Mesendoderm (in vitro differentiated cells): ENCODE measurements at regions not wholly inside any gene's neighbourhood (a gene's known extent, or its start where the extent isn't known, plus 50 kb on each side); places are given as distances from the start of the nearest gene placed in this dataset.

Source experiments
- DNase-seq: peaks from one replicate; pipeline ENCODE4 v3.0.0; 2013
- H2AK5ac ChIP-seq: 2 replicates; pipeline ENCODE4 v1.6.1; 2013; ENCODE audit warnings: low read length, inconsistent platforms
- H2BK120ac ChIP-seq: 2 replicates; pipeline ENCODE4 v1.6.1; 2013; ENCODE audit warnings: low read depth, mild to moderate bottlenecking, low read length, moderate library complexity, mixed read lengths
- H2BK15ac ChIP-seq: replicated peaks from 2 replicates; pipeline ENCODE4 v1.6.1; 2013; ENCODE audit warnings: low read depth, mild to moderate bottlenecking, moderate library complexity
- H2BK5ac ChIP-seq: 2 replicates; pipeline ENCODE4 v1.6.1; 2013; ENCODE audit warnings: low read length, inconsistent platforms
- H3K18ac ChIP-seq: 2 replicates; pipeline ENCODE4 v1.6.1; 2013; ENCODE audit warnings: mild to moderate bottlenecking, low read length, mixed read lengths
- H3K23ac ChIP-seq: one replicate; pipeline ENCODE4 v1.6.1; 2013; ENCODE audit warnings: low read length
- H3K27ac ChIP-seq: 2 replicates; pipeline ENCODE4 v1.5.1; 2013; ENCODE audit warnings: low read depth, mild to moderate bottlenecking, inconsistent platforms, low read length, moderate library complexity
- H3K27me3 ChIP-seq: 2 replicates; pipeline ENCODE4 v1.6.1; 2013; ENCODE audit warnings: low read length, control low read depth, mild to moderate bottlenecking, inconsistent platforms; ENCODE audit not compliant: insufficient read depth, poor library complexity
- H3K36me3 ChIP-seq: 2 replicates; pipeline ENCODE4 v1.6.1; 2013; ENCODE audit warnings: low read length, inconsistent platforms; ENCODE audit not compliant: control insufficient read depth, insufficient read depth
- H3K4ac ChIP-seq: one replicate; pipeline ENCODE4 v1.6.1; 2013; ENCODE audit warnings: low read depth, mild to moderate bottlenecking, low read length, moderate library complexity
- H3K4me1 ChIP-seq: 2 replicates; pipeline ENCODE4 v1.6.1; 2013; ENCODE audit warnings: low read depth, low read length, inconsistent platforms; ENCODE audit not compliant: control insufficient read depth
- H3K4me2 ChIP-seq: 2 replicates; pipeline ENCODE4 v1.6.1; 2013; ENCODE audit warnings: low read length
- H3K4me3 ChIP-seq: 2 replicates; pipeline ENCODE4 v1.5.1; 2013; ENCODE audit warnings: mild to moderate bottlenecking, low read length
- H3K56ac ChIP-seq: one replicate; pipeline ENCODE4 v1.6.1; 2013; ENCODE audit warnings: low read length
- H3K79me1 ChIP-seq: 2 replicates; pipeline ENCODE4 v1.6.1; 2013; ENCODE audit warnings: low read length, inconsistent platforms
- H3K79me2 ChIP-seq: 2 replicates; pipeline ENCODE4 v1.6.1; 2013; ENCODE audit warnings: mild to moderate bottlenecking, low read length; ENCODE audit not compliant: control insufficient read depth, insufficient read depth
- H3K9ac ChIP-seq: 2 replicates; pipeline ENCODE4 v1.6.1; 2013; ENCODE audit warnings: low read length, inconsistent platforms
- H4K5ac ChIP-seq: one replicate; pipeline ENCODE4 v1.6.1; 2013; ENCODE audit warnings: low read length
- H4K8ac ChIP-seq: one replicate; pipeline ENCODE4 v1.6.1; 2013; ENCODE audit warnings: low read depth, mild to moderate bottlenecking, control low read depth, low read length, moderate library complexity
- WGBS: extraction: QIAGEN DNeasy Blood & Tissue Kit; methylation state at CpG from one replicate; pipeline ENCODE4 v1.1.7; 2013; ENCODE audit warnings: low lambda C conversion rate, missing lambda C conversion rate; ENCODE audit not compliant: insufficient coverage; ENCODE audit errors: extremely low coverage; 5-methylcytosine and 5-hydroxymethylcytosine counted together

DNA sequence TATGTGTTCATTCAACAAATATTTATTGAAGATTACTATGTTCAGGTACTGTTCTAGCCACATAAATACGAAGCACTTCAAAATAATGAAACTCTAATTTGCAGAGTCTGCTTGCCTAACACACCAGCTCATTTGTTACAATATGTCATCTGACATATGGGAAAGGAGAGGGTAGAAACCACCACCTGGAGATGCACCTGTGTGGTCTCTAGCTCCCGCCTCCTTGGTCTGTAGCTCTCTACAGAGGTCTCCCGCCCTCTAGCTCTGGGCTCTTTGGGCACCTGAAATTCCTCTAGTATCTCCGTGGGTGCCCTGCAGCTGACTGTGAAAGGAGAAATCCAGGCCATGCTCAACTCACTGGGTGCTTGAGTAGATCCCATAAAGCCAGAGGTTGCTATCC lies 51.4 kb upstream of the DBX1 start:
- Histone ChIP-seq H3K56ac (no peak overlapping the region), H2BK5ac (no peak overlapping the region), H2BK120ac (no peak overlapping the region), H3K36me3 (no peaks in the 10 kb centered on the region), H3K79me2 (no peaks in the 10 kb centered on the region), H3K23ac (no peak overlapping the region), H2BK15ac (no peak overlapping the region), H3K27ac (no peak overlapping the region), H3K18ac (no peak overlapping the region), H3K79me1 (no peaks in the 10 kb centered on the region), H3K4me1 (peaks cover 6% of the 10 kb centered on the region), H2AK5ac (no peak overlapping the region), H3K4ac (no peak overlapping the region), H3K27me3 (peaks cover 25% of the 10 kb centered on the region), H4K5ac (no peak overlapping the region), H3K9ac (no peak overlapping the region), H4K8ac (no peak overlapping the region), H3K4me2 (no peak overlapping the region), H3K4me3 (no peak overlapping the region)
- DNase-seq, result no peak
- no CpG with 5 or more reads among the region's 4 CpGs for WGBS
